Kidney capillary endothelial cell (primary cell): ENCODE measurements at regions not wholly inside any gene's neighbourhood (a gene's known extent, or its start where the extent isn't known, plus 50 kb on each side); places are given as distances from the start of the nearest gene placed in this dataset.
"Not testable (repeated sequence)": the region's sequence is repeated elsewhere in the genome, so short reads cannot be mapped to it uniquely, and the experiment has no call there.

Source experiments
- DNase-seq: peaks from one replicate; pipeline ENCODE4 v3.0.0-alpha.2; 2018; ENCODE audit warnings: low spot score

DNA sequence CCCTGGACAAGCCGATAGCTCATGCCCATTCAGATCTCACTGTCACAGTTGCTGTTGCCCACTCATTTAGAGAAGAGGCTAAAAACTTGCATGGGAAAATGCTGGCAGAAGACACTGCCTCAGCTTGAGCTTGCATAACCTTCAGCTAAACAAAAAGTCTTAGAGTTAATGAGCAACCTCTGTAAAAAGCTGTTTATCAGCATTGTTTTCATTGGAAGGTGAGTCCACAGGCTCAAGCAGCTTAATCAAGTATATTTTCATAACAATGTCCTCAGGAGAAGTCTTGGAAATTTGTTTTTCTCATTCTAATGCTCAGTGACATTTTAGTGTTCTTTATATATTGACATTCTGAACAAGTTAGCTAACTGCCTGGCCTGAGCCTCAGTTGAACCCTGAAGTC, 872.9 kb downstream of the TMTC2 start:
- no peak for DNase-seq

DNA sequence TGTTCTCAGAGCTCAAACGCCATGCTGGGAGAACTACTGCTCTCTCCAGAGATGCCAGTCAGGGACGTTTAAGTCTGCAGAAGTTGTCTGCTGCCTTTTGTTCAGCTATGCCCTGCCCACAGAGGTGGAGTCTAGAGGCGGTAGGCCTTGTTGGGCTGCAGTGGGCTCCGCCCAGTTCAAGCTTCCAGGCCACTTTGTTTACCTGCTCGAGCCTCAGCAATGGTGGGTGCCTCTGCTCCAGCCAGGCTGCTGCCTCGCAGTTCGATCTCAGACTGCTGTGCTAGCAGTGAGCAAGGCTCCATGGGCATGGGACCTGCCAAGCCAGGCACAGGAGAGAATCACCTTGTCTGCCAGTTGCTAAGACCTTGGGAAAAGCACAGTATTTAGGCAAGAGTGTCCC, 869.3 kb downstream of the TMTC2 start:
- DNase-seq = not testable (repeated sequence)

DNA sequence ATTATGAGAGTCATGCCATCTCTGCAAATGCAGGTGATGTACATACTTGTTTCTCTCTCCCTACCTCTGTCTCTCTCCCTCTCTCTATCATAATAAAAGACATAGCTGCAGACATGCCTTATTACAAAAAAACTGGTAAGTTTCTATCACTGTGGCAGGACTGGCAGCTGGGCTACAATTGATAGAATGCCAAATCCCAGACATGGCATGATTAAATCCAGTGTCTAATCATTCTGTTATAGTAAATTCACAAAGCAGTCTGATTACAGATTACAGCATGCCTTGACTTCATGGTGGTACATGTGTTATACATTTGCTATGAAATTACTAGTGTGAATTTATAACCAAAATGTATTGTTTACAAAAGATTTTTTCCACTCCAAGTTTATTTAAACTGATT, 854.7 kb downstream of the TMTC2 start:
- no peak for DNase-seq

DNA sequence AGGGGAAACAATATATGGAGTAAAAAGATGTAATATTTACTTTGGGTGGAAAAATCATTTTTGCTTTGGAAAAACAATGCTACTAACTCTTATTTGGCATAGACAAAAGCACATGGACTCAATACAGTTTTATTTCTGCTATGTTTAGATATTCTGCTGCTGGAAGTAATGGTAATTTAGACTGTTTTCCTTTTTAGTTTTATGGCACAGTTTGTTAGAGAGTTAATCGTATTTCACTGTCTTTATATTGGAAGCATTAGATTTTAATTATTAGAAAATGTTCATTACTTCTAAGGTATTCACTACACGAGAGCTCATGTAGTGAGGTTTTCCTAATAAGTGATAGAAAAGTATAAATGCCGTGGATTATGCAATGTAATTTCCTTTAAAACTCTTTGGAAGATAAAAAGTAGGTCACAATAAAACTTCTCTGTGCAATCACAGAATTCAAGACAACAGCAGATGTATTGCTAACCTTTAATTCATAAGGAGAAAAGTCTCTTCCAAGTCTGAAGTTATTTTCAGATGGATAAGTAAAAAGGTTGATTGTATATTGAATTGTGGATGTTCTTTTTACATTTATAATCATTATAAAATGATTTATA, 851.8 kb downstream of the TMTC2 start:
- no peak for DNase-seq

- DNase-seq = no peak
Observed at GRCh38 chr12:83537428-83538053, 850.8 kb downstream of the TMTC2 start.

- no peak for DNase-seq
Observed at GRCh38 chr12:83536496-83536895, 849.8 kb downstream of the TMTC2 start.

GRCh38 chr12:83528571-83528970, 841.9 kb downstream of the TMTC2 start:
- no peak for DNase-seq

DNA sequence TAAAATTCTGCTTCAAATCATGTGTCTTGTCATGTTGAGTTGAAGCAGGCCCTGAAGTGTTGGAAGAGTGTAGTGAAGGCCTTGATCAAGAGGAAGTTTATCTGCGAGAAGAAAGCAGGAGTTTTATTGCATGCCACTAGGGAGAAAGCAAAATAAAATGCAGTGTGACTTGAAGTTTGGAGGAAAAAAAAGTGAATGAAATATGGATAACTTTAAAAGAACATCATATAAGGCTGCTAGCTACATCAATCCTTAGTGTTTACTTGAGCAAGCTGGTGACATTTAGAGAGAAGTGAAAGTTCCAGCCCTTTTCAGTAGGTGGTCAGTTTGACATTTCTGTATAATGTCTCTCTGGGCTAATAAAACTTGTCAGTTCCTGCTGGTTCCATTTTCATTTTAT, 841.1 kb downstream of the TMTC2 start:
- DNase-seq = no peak

- DNase-seq = no peak
Observed at GRCh38 chr12:83515306-83516026, 828.8 kb downstream of the TMTC2 start.

GRCh38 chr12:83514372-83514771, 827.7 kb downstream of the TMTC2 start:
- no peak for DNase-seq

GRCh38 chr12:83506841-83507240, 820.1 kb downstream of the TMTC2 start:
- DNase-seq = no peak

GRCh38 chr12:83505586-83505985, 818.9 kb downstream of the TMTC2 start:
- DNase-seq = no peak

GRCh38 chr12:83499894-83500293, 813.2 kb downstream of the TMTC2 start:
- not testable (repeated sequence) for DNase-seq

- no peak for DNase-seq
Observed at GRCh38 chr12:83477696-83478095, 791.0 kb downstream of the TMTC2 start.

DNA sequence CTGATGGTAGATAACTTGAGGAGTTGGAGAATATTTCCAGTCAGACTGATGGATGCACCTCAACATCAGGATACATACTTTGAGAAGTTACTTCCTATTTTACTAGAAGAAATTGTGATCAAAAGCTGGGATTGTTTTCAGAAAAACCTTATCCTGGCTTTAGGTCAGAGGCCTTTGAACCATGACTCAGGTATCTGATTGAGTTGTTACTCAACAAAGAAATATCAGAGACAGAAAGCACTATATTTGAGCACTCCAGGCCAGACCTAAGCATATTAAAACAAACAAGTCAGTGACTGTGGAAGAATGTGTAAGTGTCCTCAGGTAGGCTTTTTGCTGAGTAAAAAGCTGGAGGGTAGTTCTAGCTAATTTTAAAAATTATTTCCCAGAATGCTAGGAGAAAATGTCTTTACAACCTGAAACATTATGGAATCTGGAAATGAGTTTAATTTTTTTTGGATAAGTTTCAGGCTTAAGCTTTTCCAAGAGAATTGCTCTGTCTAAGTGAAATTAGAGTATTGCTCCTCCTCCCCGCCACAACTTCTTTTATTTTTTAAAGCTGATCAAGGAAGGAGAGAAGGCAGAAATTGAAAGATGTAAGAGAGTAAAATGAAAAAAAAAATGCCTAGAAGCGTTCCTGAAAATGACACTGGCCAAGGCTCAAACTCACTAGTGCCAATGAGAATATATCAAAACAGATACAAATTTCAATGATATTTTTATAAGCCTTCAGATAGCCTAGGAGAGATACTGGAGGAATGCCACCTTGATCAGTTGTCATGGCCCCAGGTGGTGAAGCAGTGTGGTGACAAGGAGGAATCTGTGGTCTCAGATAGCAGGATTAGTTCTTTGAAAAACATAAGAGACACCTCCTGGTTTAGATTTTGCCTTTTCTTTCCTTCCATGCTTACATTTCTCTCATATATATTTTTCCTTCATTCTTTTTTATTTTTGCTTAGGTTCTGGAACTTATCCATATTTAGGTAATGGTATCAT, 790.3 kb downstream of the TMTC2 start:
- no peak for DNase-seq

GRCh38 chr12:83476006-83476405, 789.3 kb downstream of the TMTC2 start:
- no peak for DNase-seq

GRCh38 chr12:83474369-83474768, 787.7 kb downstream of the TMTC2 start:
- DNase-seq = no peak

GRCh38 chr12:83473408-83474095, 786.8 kb downstream of the TMTC2 start:
- DNase-seq = no peak

GRCh38 chr12:83472772-83473171, 786.1 kb downstream of the TMTC2 start:
- no peak for DNase-seq

DNA sequence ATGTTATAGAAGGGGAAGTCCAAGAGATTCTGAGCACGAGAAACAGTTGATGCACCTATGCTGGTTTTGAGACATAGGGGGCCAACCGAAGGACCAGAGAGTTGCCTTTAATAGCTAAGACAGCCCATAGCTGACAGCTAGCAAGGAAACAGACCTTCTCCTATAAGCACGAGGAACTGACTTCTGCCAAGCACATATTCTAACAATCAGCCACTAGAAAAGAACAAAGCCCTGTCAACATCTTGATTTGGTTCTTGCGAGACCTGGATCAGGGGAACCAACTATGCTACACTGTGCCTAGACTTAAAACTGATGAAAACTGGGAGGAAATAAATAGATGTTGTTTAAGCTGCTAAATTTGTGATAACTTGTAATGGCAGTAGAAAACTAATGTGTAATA, 785.6 kb downstream of the TMTC2 start:
- DNase-seq = no peak

- no peak for DNase-seq
Observed at GRCh38 chr12:83471341-83471740, 784.6 kb downstream of the TMTC2 start.

DNA sequence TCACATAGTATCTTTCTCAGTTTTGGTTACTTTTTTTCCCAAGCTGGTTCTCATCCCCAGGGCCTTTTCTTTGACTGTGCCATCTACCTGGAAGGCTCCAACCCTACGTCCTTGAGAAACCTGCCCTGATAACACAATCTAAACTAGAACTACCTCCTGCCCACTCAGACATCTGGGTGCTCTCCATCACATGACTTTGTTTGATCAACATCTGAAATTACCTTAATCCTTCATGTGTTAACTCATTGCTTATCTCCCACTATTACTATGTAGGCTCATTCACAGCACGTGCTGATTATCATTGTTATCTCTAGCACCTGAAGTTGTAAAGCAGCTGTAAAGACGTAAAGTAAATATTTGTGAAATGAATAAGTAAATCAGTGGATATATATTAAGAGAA, 784.0 kb downstream of the TMTC2 start:
- no peak for DNase-seq
